ENCODE measurements at regions not wholly inside any gene's neighbourhood (a gene's known extent, or its start where the extent isn't known, plus 50 kb on each side); places are given as distances from the start of the nearest gene placed in this dataset.
"Not testable (repeated sequence)": the region's sequence is repeated elsewhere in the genome, so short reads cannot be mapped to it uniquely, and the experiment has no call there.

- DNase-seq (ENCODE audit: low read depth, low spot score); CTCF ChIA-PET; POLR2A ChIA-PET; H3K4me3 ChIP-seq (ENCODE audit: low read depth, low read length): not testable (repeated sequence)
Measured at GRCh38 chr2:87956613-87957012, 59.7 kb downstream of the RNU2-63P start.

- POLR2A ChIA-PET; H3K4me3 ChIP-seq (ENCODE audit: low read depth, low read length); CTCF ChIA-PET; DNase-seq (ENCODE audit: low read depth, low spot score): not testable (repeated sequence)
Measured at GRCh38 chr2:87949008-87949407, 67.3 kb downstream of the RNU2-63P start.

- POLR2A ChIA-PET; H3K4me3 ChIP-seq (ENCODE audit: low read depth, low read length); CTCF ChIA-PET; DNase-seq (ENCODE audit: low read depth, low spot score): not testable (repeated sequence)
Measured at GRCh38 chr2:87946644-87947370, 69.5 kb downstream of the RNU2-63P start.

GRCh38 chr2:87939299-87939698 is 77.0 kb downstream of the RNU2-63P start:
- DNase-seq (ENCODE audit: low read depth, low spot score); CTCF ChIA-PET; POLR2A ChIA-PET: not testable (repeated sequence)

GRCh38 chr2:87919023-87919665 is 93.5 kb upstream of the RGPD2 start:
- H3K4me3 ChIP-seq (ENCODE audit: low read depth, low read length); CTCF ChIA-PET; POLR2A ChIA-PET; DNase-seq (ENCODE audit: low read depth, low spot score): not testable (repeated sequence)

More at GRCh38 chr2:87939299-87939698, 77.0 kb downstream of the RNU2-63P start:
- H3K4me3 ChIP-seq (ENCODE audit: low read depth, low read length), result not testable (repeated sequence)

- POLR2A ChIA-PET, result not testable (repeated sequence)
Measured at GRCh38 chr2:87917194-87917593, 91.6 kb upstream of the RGPD2 start.

GRCh38 chr2:87910848-87911247 is 85.3 kb upstream of the RGPD2 start:
- H3K4me3 ChIP-seq (ENCODE audit: low read depth, low read length); DNase-seq (ENCODE audit: low read depth, low spot score); CTCF ChIA-PET; POLR2A ChIA-PET: not testable (repeated sequence)

More at GRCh38 chr2:87917194-87917593, 91.6 kb upstream of the RGPD2 start:
- DNase-seq (ENCODE audit: low read depth, low spot score); CTCF ChIA-PET; H3K4me3 ChIP-seq (ENCODE audit: low read depth, low read length): not testable (repeated sequence)

- H3K4me3 ChIP-seq (ENCODE audit: low read depth, low read length); POLR2A ChIA-PET; DNase-seq (ENCODE audit: low read depth, low spot score); CTCF ChIA-PET: not testable (repeated sequence)
Measured at GRCh38 chr2:87909042-87909441, 83.4 kb upstream of the RGPD2 start.

GRCh38 chr2:87907556-87908099 is 82.0 kb upstream of the RGPD2 start:
- H3K4me3 ChIP-seq (ENCODE audit: low read depth, low read length); DNase-seq (ENCODE audit: low read depth, low spot score); POLR2A ChIA-PET; CTCF ChIA-PET: not testable (repeated sequence)

- CTCF ChIA-PET; POLR2A ChIA-PET; H3K4me3 ChIP-seq (ENCODE audit: low read depth, low read length): not testable (repeated sequence)
- DNase-seq (ENCODE audit: low read depth, low spot score), result peak; percentile 21
Measured at GRCh38 chr2:87903242-87904114, 77.9 kb upstream of the RGPD2 start.

- POLR2A ChIA-PET; DNase-seq (ENCODE audit: low read depth, low spot score); H3K4me3 ChIP-seq (ENCODE audit: low read depth, low read length); CTCF ChIA-PET: not testable (repeated sequence)
Measured at GRCh38 chr2:87883659-87884058, 58.1 kb upstream of the RGPD2 start.

Data from AG04449 (cell line).